Astrocyte (in vitro differentiated cells and primary cell): ENCODE measurements at regions not wholly inside any gene's neighbourhood (a gene's known extent, or its start where the extent isn't known, plus 50 kb on each side); places are given as distances from the start of the nearest gene placed in this dataset.

Source experiments
- DNase-seq: peaks from one replicate; pipeline ENCODE4 v3.0.0-alpha.2; 2010; ENCODE audit warnings: low read depth
- FAIRE-seq: peaks from 2 replicates; lab custom pipeline; 2011; peaks lifted over from hg19 to GRCh38; lab: Jason Lieb, UNC
- H2AFZ ChIP-seq: 2 replicates; pipeline ENCODE4 v1.6.0; 2012; ENCODE audit warnings: low read depth, low read length, inconsistent platforms
- H3K27ac ChIP-seq: 2 replicates; pipeline ENCODE4 v1.5.1; 2011; ENCODE audit warnings: low read depth, low read length, inconsistent platforms
- H3K27me3 ChIP-seq: 2 replicates; pipeline ENCODE4 v1.6.0; 2011; ENCODE audit warnings: low read length, inconsistent platforms; ENCODE audit not compliant: insufficient read depth
- H3K36me3 ChIP-seq: 2 replicates; pipeline ENCODE4 v1.5.1; 2011; ENCODE audit warnings: low read length, inconsistent platforms; ENCODE audit not compliant: insufficient read depth
- H3K4me1 ChIP-seq: 2 replicates; pipeline ENCODE4 v1.5.1; 2011; ENCODE audit warnings: low read length, inconsistent platforms; ENCODE audit not compliant: insufficient read depth
- H3K4me2 ChIP-seq: 2 replicates; pipeline ENCODE4 v1.6.0; 2012; ENCODE audit warnings: low read length, inconsistent platforms
- H3K4me3 ChIP-seq: 2 replicates; pipeline ENCODE4 v1.5.1; 2011; ENCODE audit warnings: low read depth, mild to moderate bottlenecking, low read length, inconsistent platforms; ENCODE audit not compliant: insufficient read depth
- H3K79me2 ChIP-seq: 2 replicates; pipeline ENCODE4 v1.6.0; 2012; ENCODE audit warnings: mild to moderate bottlenecking, low read length, inconsistent platforms; ENCODE audit not compliant: insufficient read depth
- H3K9ac ChIP-seq: 2 replicates; pipeline ENCODE4 v1.6.0; 2012; ENCODE audit warnings: mild to moderate bottlenecking, low read length, inconsistent platforms
- H3K9me3 ChIP-seq: 2 replicates; pipeline ENCODE4 v1.5.1; 2012; ENCODE audit warnings: low read depth, mild to moderate bottlenecking, low read length, inconsistent platforms; ENCODE audit not compliant: insufficient read depth
- H4K20me1 ChIP-seq: 2 replicates; pipeline ENCODE4 v1.6.0; 2012; ENCODE audit warnings: low read length, inconsistent platforms; ENCODE audit not compliant: insufficient read depth
- H3K27ac Mint-ChIP-seq: one replicate; pipeline ENCODE4 v1.8.0; 2021; ENCODE audit warnings: mild to moderate bottlenecking, mixed read lengths; ENCODE audit not compliant: unreplicated experiment
- H3K27me3 Mint-ChIP-seq: one replicate; pipeline ENCODE4 v1.8.0; 2021; ENCODE audit warnings: low read depth, mixed read lengths; ENCODE audit not compliant: unreplicated experiment
- H3K36me3 Mint-ChIP-seq: one replicate; pipeline ENCODE4 v1.8.0; 2021; ENCODE audit warnings: low read depth, mixed read lengths; ENCODE audit not compliant: unreplicated experiment
- H3K4me1 Mint-ChIP-seq: one replicate; pipeline ENCODE4 v1.8.0; 2021; ENCODE audit warnings: low read depth, mixed read lengths; ENCODE audit not compliant: unreplicated experiment
- H3K4me3 Mint-ChIP-seq: one replicate; pipeline ENCODE4 v1.8.0; 2021; ENCODE audit warnings: mild to moderate bottlenecking, moderate library complexity, mixed read lengths; ENCODE audit not compliant: unreplicated experiment
- H3K9me3 Mint-ChIP-seq: one replicate; pipeline ENCODE4 v1.8.0; 2021; ENCODE audit warnings: mild to moderate bottlenecking, mixed read lengths; ENCODE audit not compliant: unreplicated experiment
- CTCF ChIP-seq: IDR thresholded peaks from 2 replicates; pipeline ENCODE4 v1.5.1; 2011; ENCODE audit warnings: low read depth, mild to moderate bottlenecking, inconsistent platforms, low read length, moderate library complexity; ENCODE audit not compliant: insufficient read depth
- EZH2 ChIP-seq: IDR thresholded peaks from 2 replicates; pipeline ENCODE4 v1.6.1; 2012; ENCODE audit warnings: mild to moderate bottlenecking, low read length, inconsistent platforms; ENCODE audit not compliant: insufficient read depth

GRCh38 chr4:14559646-14560045, 442.6 kb upstream of the CPEB2 start:
- Histone ChIP-seq H3K4me3 (no peak overlapping the region), H3K9me3 (peaks cover under 1% of the 10 kb centered on the region), H3K9ac (no peak overlapping the region), H4K20me1 (no peaks in the 10 kb centered on the region), H3K27ac (no peak overlapping the region), H3K27me3 (no peaks in the 10 kb centered on the region), H3K4me2 (no peak overlapping the region), H2AFZ (no peak overlapping the region), H3K36me3 (no peaks in the 10 kb centered on the region), H3K79me2 (no peaks in the 10 kb centered on the region), H3K4me1 (no peaks in the 10 kb centered on the region)
- H3K9me3 Mint-ChIP-seq = peaks cover under 1% of the 10 kb centered on the region
- TF ChIP-seq EZH2 (no peak), CTCF (no peak)
- FAIRE-seq (no peak), DNase-seq (no peak)
- no peak overlapping the region for H3K4me3 Mint-ChIP-seq
- no peaks in the 10 kb centered on the region for H3K4me1 Mint-ChIP-seq
- no peaks in the 10 kb centered on the region for H3K36me3 Mint-ChIP-seq
- H3K27ac Mint-ChIP-seq = no peak overlapping the region
- no peaks in the 10 kb centered on the region for H3K27me3 Mint-ChIP-seq

- DNase-seq (no peak), FAIRE-seq (no peak)
- Histone ChIP-seq H3K27me3 (no peaks in the 10 kb centered on the region), H4K20me1 (no peaks in the 10 kb centered on the region), H3K9me3 (peaks cover 2% of the 10 kb centered on the region), H3K4me1 (no peaks in the 10 kb centered on the region), H3K9ac (no peak overlapping the region), H3K27ac (no peak overlapping the region), H3K36me3 (no peaks in the 10 kb centered on the region), H2AFZ (no peak overlapping the region), H3K79me2 (no peaks in the 10 kb centered on the region), H3K4me3 (no peak overlapping the region), H3K4me2 (no peak overlapping the region)
- Mint-ChIP-seq H3K27me3 (no peaks in the 10 kb centered on the region), H3K36me3 (no peaks in the 10 kb centered on the region), H3K9me3 (peaks cover 4% of the 10 kb centered on the region), H3K4me3 (no peak overlapping the region), H3K27ac (no peak overlapping the region), H3K4me1 (no peaks in the 10 kb centered on the region)
- TF ChIP-seq CTCF (no peak), EZH2 (no peak)
Observed at GRCh38 chr4:14560577-14560976, 441.7 kb upstream of the CPEB2 start.

- Histone ChIP-seq H3K9me3 (peaks cover 2% of the 10 kb centered on the region), H3K79me2 (no peaks in the 10 kb centered on the region), H3K4me3 (no peak overlapping the region), H4K20me1 (no peaks in the 10 kb centered on the region), H3K36me3 (no peaks in the 10 kb centered on the region), H3K4me1 (no peaks in the 10 kb centered on the region), H3K9ac (no peak overlapping the region), H3K4me2 (no peak overlapping the region), H3K27ac (no peak overlapping the region), H3K27me3 (no peaks in the 10 kb centered on the region), H2AFZ (no peak overlapping the region)
- no peak for TF ChIP-seq EZH2
- TF ChIP-seq CTCF = no peak
- peaks cover 4% of the 10 kb centered on the region for H3K9me3 Mint-ChIP-seq
- peaks cover 9% of the 10 kb centered on the region for H3K4me1 Mint-ChIP-seq
- H3K27ac Mint-ChIP-seq = no peak overlapping the region
- H3K4me3 Mint-ChIP-seq = no peak overlapping the region
- H3K36me3 Mint-ChIP-seq = no peaks in the 10 kb centered on the region
- FAIRE-seq (no peak), DNase-seq (no peak)
- H3K27me3 Mint-ChIP-seq = no peaks in the 10 kb centered on the region
Observed at GRCh38 chr4:14562901-14563300, 439.4 kb upstream of the CPEB2 start.
